ENCODE measurements at regions not wholly inside any gene's neighbourhood (a gene's known extent, or its start where the extent isn't known, plus 50 kb on each side); places are given as distances from the start of the nearest gene placed in this dataset.
"Not testable (repeated sequence)": the region's sequence is repeated elsewhere in the genome, so short reads cannot be mapped to it uniquely, and the experiment has no call there.

DNA sequence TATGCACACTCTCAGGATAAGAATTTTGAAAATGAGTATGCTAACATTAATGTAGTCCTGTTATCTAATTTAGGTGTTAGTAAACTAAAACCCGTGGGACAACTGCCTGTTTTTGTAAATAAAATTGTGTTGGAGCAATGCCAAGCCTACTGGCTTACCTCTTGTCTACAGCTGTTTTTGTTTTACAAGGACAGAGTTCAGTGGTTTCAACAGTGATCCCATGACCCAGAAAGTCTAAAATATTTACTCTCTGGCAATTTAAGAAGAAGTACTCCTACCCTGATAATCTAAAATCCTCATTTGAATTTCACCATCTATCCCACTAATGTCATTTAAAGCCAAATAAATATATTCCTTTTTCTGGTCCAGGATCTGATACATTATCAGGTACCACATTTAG is 132.9 kb downstream of the SPIN4 start:
- H3K36me3 ChIP-seq (ENCODE audit: insufficient read depth, low read length); H3K79me2 ChIP-seq (ENCODE audit: insufficient read depth, low read length); H3K4me1 ChIP-seq (ENCODE audit: insufficient read depth, low read length); DNase-seq; H3K27me3 ChIP-seq (ENCODE audit: insufficient read depth, low read length, poor library complexity); H3K27ac ChIP-seq (ENCODE audit: low read length); H3K9me3 ChIP-seq (ENCODE audit: insufficient read depth, low read length, severe bottlenecking); H2AFZ ChIP-seq (ENCODE audit: low read depth, low read length); H3K4me3 ChIP-seq (ENCODE audit: low read depth in 1 of 2, low read length in 2 of 2); H3K4me2 ChIP-seq (ENCODE audit: insufficient read depth, low read length); H4K20me1 ChIP-seq (ENCODE audit: insufficient read depth, low read length); H3K9ac ChIP-seq (ENCODE audit: low read depth, low read length): not testable (repeated sequence)
- 0 out of 3 replicates have a peak, but pooled peaks have one; percentile 29 for ATAC-seq (ENCODE audit: insufficient read depth, low read depth)

GRCh38 chrX:63217549-63217948 is 133.6 kb downstream of the SPIN4 start:
- not testable (repeated sequence) for H3K4me1 ChIP-seq (ENCODE audit: insufficient read depth, low read length); H3K27ac ChIP-seq (ENCODE audit: low read length); DNase-seq; H2AFZ ChIP-seq (ENCODE audit: low read depth, low read length); H3K4me2 ChIP-seq (ENCODE audit: insufficient read depth, low read length); H3K9ac ChIP-seq (ENCODE audit: low read depth, low read length); H3K4me3 ChIP-seq (ENCODE audit: low read depth in 1 of 2, low read length in 2 of 2); H3K9me3 ChIP-seq (ENCODE audit: insufficient read depth, low read length, severe bottlenecking); H4K20me1 ChIP-seq (ENCODE audit: insufficient read depth, low read length); H3K79me2 ChIP-seq (ENCODE audit: insufficient read depth, low read length); H3K27me3 ChIP-seq (ENCODE audit: insufficient read depth, low read length, poor library complexity); H3K36me3 ChIP-seq (ENCODE audit: insufficient read depth, low read length)
- ATAC-seq (ENCODE audit: insufficient read depth, low read depth), result peak; percentile 64

- H3K27me3 ChIP-seq (ENCODE audit: insufficient read depth, low read length, poor library complexity); H4K20me1 ChIP-seq (ENCODE audit: insufficient read depth, low read length); H3K9ac ChIP-seq (ENCODE audit: low read depth, low read length); H3K9me3 ChIP-seq (ENCODE audit: insufficient read depth, low read length, severe bottlenecking); H3K36me3 ChIP-seq (ENCODE audit: insufficient read depth, low read length); H3K4me1 ChIP-seq (ENCODE audit: insufficient read depth, low read length); H2AFZ ChIP-seq (ENCODE audit: low read depth, low read length); H3K79me2 ChIP-seq (ENCODE audit: insufficient read depth, low read length); H3K4me2 ChIP-seq (ENCODE audit: insufficient read depth, low read length); DNase-seq; H3K27ac ChIP-seq (ENCODE audit: low read length); H3K4me3 ChIP-seq (ENCODE audit: low read depth in 1 of 2, low read length in 2 of 2): not testable (repeated sequence)
- ATAC-seq (ENCODE audit: insufficient read depth, low read depth), result peak; percentile 34; the same call in 1 of the 3 replicates
Measured at GRCh38 chrX:63209645-63210044, 141.5 kb downstream of the SPIN4 start.

DNA sequence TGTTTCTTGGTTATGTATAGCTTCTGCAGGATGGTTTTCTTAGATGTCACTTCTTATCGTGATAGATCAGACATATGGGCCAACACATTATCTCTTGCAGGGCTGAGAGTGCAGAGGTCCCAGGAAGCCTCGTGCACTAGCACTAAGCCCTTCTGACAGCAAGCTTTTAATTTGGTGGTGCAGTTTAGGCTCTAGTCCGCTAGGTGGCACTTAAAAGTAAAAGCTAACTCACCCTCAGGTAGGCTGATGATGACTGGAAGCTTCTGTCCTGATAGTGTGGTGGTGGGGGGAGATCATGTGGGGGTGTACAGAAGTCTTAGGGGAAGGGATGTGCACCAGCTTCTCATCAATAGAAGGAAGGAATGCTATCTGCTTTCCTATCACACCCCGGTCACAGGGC is 142.0 kb downstream of the SPIN4 start:
- H3K27me3 ChIP-seq (ENCODE audit: insufficient read depth, low read length, poor library complexity); H2AFZ ChIP-seq (ENCODE audit: low read depth, low read length); H3K79me2 ChIP-seq (ENCODE audit: insufficient read depth, low read length); H3K9ac ChIP-seq (ENCODE audit: low read depth, low read length); H3K4me1 ChIP-seq (ENCODE audit: insufficient read depth, low read length); H4K20me1 ChIP-seq (ENCODE audit: insufficient read depth, low read length); DNase-seq; H3K4me2 ChIP-seq (ENCODE audit: insufficient read depth, low read length); H3K4me3 ChIP-seq (ENCODE audit: low read depth in 1 of 2, low read length in 2 of 2); H3K36me3 ChIP-seq (ENCODE audit: insufficient read depth, low read length); H3K9me3 ChIP-seq (ENCODE audit: insufficient read depth, low read length, severe bottlenecking); H3K27ac ChIP-seq (ENCODE audit: low read length): not testable (repeated sequence)
- peak; percentile 46; the same call in 2 of the 3 replicates for ATAC-seq (ENCODE audit: insufficient read depth, low read depth)

DNA sequence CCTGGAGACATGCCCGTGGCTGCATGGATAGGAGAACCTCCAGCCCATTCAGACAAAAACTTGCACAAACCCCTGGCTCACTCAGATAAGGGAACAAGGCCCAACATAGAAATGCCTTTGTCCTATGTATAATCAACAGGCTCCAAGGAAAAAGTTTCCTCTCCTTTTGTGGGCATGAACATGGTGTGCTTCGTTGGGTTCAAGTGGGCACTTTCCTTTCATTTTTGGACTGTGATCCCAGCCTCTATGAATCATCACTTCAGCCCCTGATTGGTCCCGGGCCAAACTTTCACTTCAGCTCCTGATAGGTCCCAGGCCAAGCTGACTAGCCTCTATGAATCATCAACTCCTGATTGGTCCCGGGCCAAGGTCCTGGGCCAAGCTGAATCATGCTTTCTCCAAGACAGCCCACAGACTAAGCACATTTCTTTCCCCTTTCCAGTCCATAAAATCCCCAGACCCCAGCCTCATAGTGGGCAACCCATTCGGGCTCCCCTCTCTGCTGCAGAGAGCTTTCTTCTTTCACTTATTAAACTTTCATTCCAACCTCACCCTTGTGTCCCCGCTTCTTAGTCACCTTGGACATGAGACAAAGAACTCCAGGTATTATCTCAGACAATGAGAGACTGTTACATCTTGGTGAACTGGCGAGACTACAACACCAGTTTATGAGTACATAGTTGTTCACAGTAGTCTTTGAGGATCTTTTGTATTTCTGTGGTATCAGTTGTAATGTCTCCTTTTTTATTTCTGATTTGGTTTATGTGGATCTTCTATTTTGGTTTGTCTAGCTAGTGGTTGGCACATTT is 146.7 kb downstream of the SPIN4 start:
- not testable (repeated sequence) for H3K27ac ChIP-seq (ENCODE audit: low read length); H3K9ac ChIP-seq (ENCODE audit: low read depth, low read length); H3K4me2 ChIP-seq (ENCODE audit: insufficient read depth, low read length); H3K27me3 ChIP-seq (ENCODE audit: insufficient read depth, low read length, poor library complexity); DNase-seq; H3K4me1 ChIP-seq (ENCODE audit: insufficient read depth, low read length); H3K79me2 ChIP-seq (ENCODE audit: insufficient read depth, low read length); ATAC-seq (ENCODE audit: insufficient read depth, low read depth); H4K20me1 ChIP-seq (ENCODE audit: insufficient read depth, low read length); H3K4me3 ChIP-seq (ENCODE audit: low read depth in 1 of 2, low read length in 2 of 2); H3K36me3 ChIP-seq (ENCODE audit: insufficient read depth, low read length); H2AFZ ChIP-seq (ENCODE audit: low read depth, low read length); H3K9me3 ChIP-seq (ENCODE audit: insufficient read depth, low read length, severe bottlenecking)

- H3K9me3 ChIP-seq (ENCODE audit: insufficient read depth, low read length, severe bottlenecking); H3K9ac ChIP-seq (ENCODE audit: low read depth, low read length); DNase-seq; H2AFZ ChIP-seq (ENCODE audit: low read depth, low read length); H3K79me2 ChIP-seq (ENCODE audit: insufficient read depth, low read length); H3K4me3 ChIP-seq (ENCODE audit: low read depth in 1 of 2, low read length in 2 of 2); H4K20me1 ChIP-seq (ENCODE audit: insufficient read depth, low read length); H3K27me3 ChIP-seq (ENCODE audit: insufficient read depth, low read length, poor library complexity); H3K36me3 ChIP-seq (ENCODE audit: insufficient read depth, low read length); H3K4me2 ChIP-seq (ENCODE audit: insufficient read depth, low read length); H3K4me1 ChIP-seq (ENCODE audit: insufficient read depth, low read length); H3K27ac ChIP-seq (ENCODE audit: low read length): not testable (repeated sequence)
- ATAC-seq (ENCODE audit: insufficient read depth, low read depth), result peak; percentile 95
Measured at GRCh38 chrX:63201987-63202386, 149.1 kb downstream of the SPIN4 start.

DNA sequence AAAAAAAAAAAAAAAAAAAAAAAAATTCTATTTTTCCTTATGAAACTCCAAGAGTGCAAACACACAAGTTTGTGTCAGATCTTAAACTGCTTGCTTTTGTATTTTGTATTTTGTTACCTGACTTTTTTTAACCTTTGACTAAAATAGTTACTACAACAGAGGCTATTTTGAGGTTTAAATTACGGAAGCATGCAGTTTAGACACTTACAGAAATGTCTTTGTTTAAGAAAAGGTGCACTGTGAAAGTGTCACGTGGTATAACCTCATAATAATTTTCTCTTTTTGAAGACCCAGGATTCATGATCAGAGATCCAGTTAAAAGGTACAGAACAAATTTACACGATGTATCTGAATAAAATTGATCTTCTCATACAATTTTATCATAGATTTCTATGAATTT is 152.4 kb downstream of the SPIN4 start:
- not testable (repeated sequence) for DNase-seq; H3K27ac ChIP-seq (ENCODE audit: low read length); H3K36me3 ChIP-seq (ENCODE audit: insufficient read depth, low read length); H4K20me1 ChIP-seq (ENCODE audit: insufficient read depth, low read length); H3K4me2 ChIP-seq (ENCODE audit: insufficient read depth, low read length); H3K4me3 ChIP-seq (ENCODE audit: low read depth in 1 of 2, low read length in 2 of 2); H2AFZ ChIP-seq (ENCODE audit: low read depth, low read length); H3K79me2 ChIP-seq (ENCODE audit: insufficient read depth, low read length); H3K4me1 ChIP-seq (ENCODE audit: insufficient read depth, low read length); H3K9ac ChIP-seq (ENCODE audit: low read depth, low read length); H3K27me3 ChIP-seq (ENCODE audit: insufficient read depth, low read length, poor library complexity); H3K9me3 ChIP-seq (ENCODE audit: insufficient read depth, low read length, severe bottlenecking); ATAC-seq (ENCODE audit: insufficient read depth, low read depth)

GRCh38 chrX:63192366-63193041 is 158.6 kb downstream of the SPIN4 start:
- not testable (repeated sequence) for ATAC-seq (ENCODE audit: insufficient read depth, low read depth); H4K20me1 ChIP-seq (ENCODE audit: insufficient read depth, low read length)

More at GRCh38 chrX:63192366-63193041, 158.6 kb downstream of the SPIN4 start:
- not testable (repeated sequence) for H3K9ac ChIP-seq (ENCODE audit: low read depth, low read length); H3K36me3 ChIP-seq (ENCODE audit: insufficient read depth, low read length); H2AFZ ChIP-seq (ENCODE audit: low read depth, low read length); H3K79me2 ChIP-seq (ENCODE audit: insufficient read depth, low read length); DNase-seq; H3K4me2 ChIP-seq (ENCODE audit: insufficient read depth, low read length); H3K9me3 ChIP-seq (ENCODE audit: insufficient read depth, low read length, severe bottlenecking); H3K27ac ChIP-seq (ENCODE audit: low read length); H3K27me3 ChIP-seq (ENCODE audit: insufficient read depth, low read length, poor library complexity); H3K4me3 ChIP-seq (ENCODE audit: low read depth in 1 of 2, low read length in 2 of 2); H3K4me1 ChIP-seq (ENCODE audit: insufficient read depth, low read length)

Data from DND-41 (cell line).